ENCODE measurements at regions not wholly inside any gene's neighbourhood (a gene's known extent, or its start where the extent isn't known, plus 50 kb on each side); places are given as distances from the start of the nearest gene placed in this dataset.
A peak's percentile ranks its signal among the peaks of the same experiment; 100 is the strongest.

- DNase-seq (ENCODE audit: low read depth) = no peak
Measured at GRCh38 chr15:91473894-91474545, 374.0 kb downstream of the SV2B start.

GRCh38 chr15:91476861-91477260 lies 376.6 kb upstream of the SLCO3A1 start:
- no peak for DNase-seq (ENCODE audit: low read depth)

GRCh38 chr15:91478717-91479191 lies 374.8 kb upstream of the SLCO3A1 start:
- DNase-seq (ENCODE audit: low read depth) = no peak

- no peak for DNase-seq (ENCODE audit: low read depth)
Measured at GRCh38 chr15:91480426-91480825, 373.1 kb upstream of the SLCO3A1 start.

GRCh38 chr15:91482799-91483198 lies 370.7 kb upstream of the SLCO3A1 start:
- no peak for DNase-seq (ENCODE audit: low read depth)

GRCh38 chr15:91484141-91484540 lies 369.4 kb upstream of the SLCO3A1 start:
- no peak for DNase-seq (ENCODE audit: low read depth)

- DNase-seq (ENCODE audit: low read depth) = no peak
Measured at GRCh38 chr15:91488452-91488851, 365.1 kb upstream of the SLCO3A1 start.

- DNase-seq (ENCODE audit: low read depth) = no peak
Measured at GRCh38 chr15:91490211-91490610, 363.3 kb upstream of the SLCO3A1 start.

- no peak for DNase-seq (ENCODE audit: low read depth)
Measured at GRCh38 chr15:91491101-91491950, 362.2 kb upstream of the SLCO3A1 start.

GRCh38 chr15:91496754-91497691 lies 356.5 kb upstream of the SLCO3A1 start:
- DNase-seq (ENCODE audit: low read depth) = no peak

- no peak for DNase-seq (ENCODE audit: low read depth)
Measured at GRCh38 chr15:91498046-91498748, 355.3 kb upstream of the SLCO3A1 start.

- DNase-seq (ENCODE audit: low read depth) = no peak
Measured at GRCh38 chr15:91498749-91499062, 354.8 kb upstream of the SLCO3A1 start.

GRCh38 chr15:91499774-91500383 lies 353.6 kb upstream of the SLCO3A1 start:
- DNase-seq (ENCODE audit: low read depth) = no peak

- DNase-seq (ENCODE audit: low read depth) = no peak
Measured at GRCh38 chr15:91508633-91509032, 344.9 kb upstream of the SLCO3A1 start.

- no peak for DNase-seq (ENCODE audit: low read depth)
Measured at GRCh38 chr15:91514147-91514546, 339.4 kb upstream of the SLCO3A1 start.

- DNase-seq (ENCODE audit: low read depth) = peak; percentile 11
Measured at GRCh38 chr15:91515188-91515754, 338.2 kb upstream of the SLCO3A1 start.

- DNase-seq (ENCODE audit: low read depth) = no peak
Measured at GRCh38 chr15:91516866-91517265, 336.6 kb upstream of the SLCO3A1 start.

GRCh38 chr15:91517491-91518200 lies 335.9 kb upstream of the SLCO3A1 start:
- DNase-seq (ENCODE audit: low read depth) = peak; percentile 5

GRCh38 chr15:91520850-91521249 lies 332.7 kb upstream of the SLCO3A1 start:
- no peak for DNase-seq (ENCODE audit: low read depth)

- no peak for DNase-seq (ENCODE audit: low read depth)
Measured at GRCh38 chr15:91521548-91521947, 332.0 kb upstream of the SLCO3A1 start.
